ENCODE measurements at regions not wholly inside any gene's neighbourhood (a gene's known extent, or its start where the extent isn't known, plus 50 kb on each side); places are given as distances from the start of the nearest gene placed in this dataset.

GRCh38 chrX:121932688-121933087, 885.3 kb downstream of the GLUD2 start:
- TF ChIP-seq CTCF (IDR thresholded peaks at IDR 0.05; ENCODE audit: low read length) (no peak), EZH2phosphoT487 (IDR thresholded peaks at IDR 0.05; ENCODE audit: low read length) (no peak), EZH2 (optimal IDR thresholded peaks at IDR 0.05; ENCODE audit: low read depth, low read length) (no peak)
